IMR-90 (cell line): ENCODE measurements at regions not wholly inside any gene's neighbourhood (a gene's known extent, or its start where the extent isn't known, plus 50 kb on each side); places are given as distances from the start of the nearest gene placed in this dataset.

Experiments used
- ATAC-seq: fragments of 200-7000 bp; cut with Tn5 transposase; 2 replicates; pipeline ENCODE4 v1.9.1; 2020; ENCODE audit warnings: low read depth, mild to moderate bottlenecking, moderate library complexity
- BruUV-seq: library from RNA; stranded (reverse); fragments of 400-500 nt; replicated peaks from 2 replicates; lab custom pipeline; 2021; lab: Mats Ljungman, UMichigan
- CTCF ChIA-PET: fragments of 300-600 bp; formaldehyde crosslinking; extraction: SDS; loops from one replicate; lab custom pipeline; 2021; ENCODE audit warnings: antibody characterized with exemption; lab: Yijun Ruan, JAX
- POLR2A ChIA-PET: fragments of 300-600 bp; sonication (Branson Sonifier 250); formaldehyde crosslinking; loops from one replicate; lab custom pipeline; 2022; ENCODE audit warnings: antibody characterized with exemption; ENCODE audit not compliant: unreplicated experiment; lab: Charles Lee
- DNase-seq: peaks from one replicate; pipeline ENCODE4 v3.0.0; 2013
- H2AFZ ChIP-seq: replicated peaks from 2 replicates; pipeline ENCODE3; 2013; ENCODE audit warnings: low read length, mild to moderate bottlenecking; ENCODE audit not compliant: poor library complexity
- H2AK5ac ChIP-seq: 2 replicates; pipeline ENCODE4 v1.6.1; 2013; ENCODE audit warnings: low read depth, low read length, inconsistent platforms
- H2AK9ac ChIP-seq: replicated peaks from 2 replicates; pipeline ENCODE3; 2013; ENCODE audit warnings: mild to moderate bottlenecking, low read depth, low read length, moderate library complexity; ENCODE audit not compliant: poor library complexity
- H2BK120ac ChIP-seq: 2 replicates; pipeline ENCODE4 v1.6.1; 2013; ENCODE audit warnings: low read depth, low read length, inconsistent platforms
- H2BK15ac ChIP-seq: 3 replicates; pipeline ENCODE4 v1.6.1; 2013; ENCODE audit warnings: low read depth, low read length, inconsistent platforms
- H2BK20ac ChIP-seq: 2 replicates; pipeline ENCODE4 v1.6.1; 2013; ENCODE audit warnings: low read depth, mild to moderate bottlenecking, inconsistent platforms, low read length, moderate library complexity
- H2BK5ac ChIP-seq: 2 replicates; pipeline ENCODE4 v1.6.1; 2013; ENCODE audit warnings: mild to moderate bottlenecking, low read depth, low read length, inconsistent platforms; ENCODE audit not compliant: poor library complexity, severe bottlenecking
- H3K14ac ChIP-seq: replicated peaks from 2 replicates; pipeline ENCODE4 v1.6.1; 2013; ENCODE audit warnings: low read depth, low read length, inconsistent platforms
- H3K18ac ChIP-seq: 2 replicates; pipeline ENCODE4 v1.6.1; 2013; ENCODE audit warnings: low read depth, low read length, control low read depth
- H3K23ac ChIP-seq: 2 replicates; pipeline ENCODE4 v1.6.1; 2013; ENCODE audit warnings: low read depth, low read length, inconsistent platforms
- H3K27ac ChIP-seq: 2 replicates; pipeline ENCODE4 v1.5.1; 2013; ENCODE audit warnings: mild to moderate bottlenecking, control low read depth, low read length; ENCODE audit not compliant: insufficient read depth
- H3K27me3 ChIP-seq: 2 replicates; pipeline ENCODE4 v1.6.1; 2013; ENCODE audit warnings: low read length; ENCODE audit not compliant: control insufficient read depth, insufficient read depth
- H3K36me3 ChIP-seq: 2 replicates; pipeline ENCODE4 v1.6.1; 2013; ENCODE audit warnings: low read length, mixed read lengths; ENCODE audit not compliant: control insufficient read depth, insufficient read depth
- H3K4ac ChIP-seq: 2 replicates; pipeline ENCODE4 v1.6.1; 2013; ENCODE audit warnings: low read depth, low read length, inconsistent platforms
- H3K4me1 ChIP-seq: 2 replicates; pipeline ENCODE4 v1.6.1; 2013; ENCODE audit warnings: low read length, mixed read lengths; ENCODE audit not compliant: control insufficient read depth, insufficient read depth
- H3K4me2 ChIP-seq: 2 replicates; pipeline ENCODE4 v1.6.1; 2013; ENCODE audit warnings: low read depth, mild to moderate bottlenecking, control low read depth, low read length, moderate library complexity
- H3K4me3 ChIP-seq: 2 replicates; pipeline ENCODE4 v1.5.1; 2013; ENCODE audit warnings: low read depth, mild to moderate bottlenecking, control low read depth, low read length, moderate library complexity; ENCODE audit not compliant: insufficient read depth
- H3K56ac ChIP-seq: 2 replicates; pipeline ENCODE4 v1.6.1; 2013; ENCODE audit warnings: low read length, inconsistent platforms; ENCODE audit not compliant: insufficient read depth; ENCODE audit errors: extremely low read depth
- H3K79me1 ChIP-seq, 2 experiments: 2 replicates each; pipeline ENCODE4 v1.6.1; 2013; ENCODE audit warnings: low read length in 2 of 2, inconsistent platforms in 1 of 2, low read depth in 1 of 2
- H3K9ac ChIP-seq: 2 replicates; pipeline ENCODE4 v1.6.1; 2013; ENCODE audit warnings: low read depth, low read length, control low read depth
- H3K9me1 ChIP-seq: 2 replicates; pipeline ENCODE4 v1.6.1; 2013; ENCODE audit warnings: low read length, inconsistent platforms; ENCODE audit not compliant: insufficient read depth
- H3K9me3 ChIP-seq: 2 replicates; pipeline ENCODE4 v1.6.1; 2013; ENCODE audit warnings: low read length; ENCODE audit not compliant: control insufficient read depth, insufficient read depth
- H4K20me1 ChIP-seq: 2 replicates; pipeline ENCODE4 v1.6.1; 2013; ENCODE audit warnings: low read length, inconsistent platforms; ENCODE audit not compliant: insufficient read depth
- H4K5ac ChIP-seq: 2 replicates; pipeline ENCODE4 v1.6.1; 2013; ENCODE audit warnings: mild to moderate bottlenecking, low read depth, low read length, control low read depth
- H4K8ac ChIP-seq, 2 experiments: 2 replicates each; pipeline ENCODE4 v1.6.1; 2013; ENCODE audit warnings: low read depth in 2 of 2, low read length in 2 of 2, control low read depth in 1 of 2, inconsistent platforms in 1 of 2
- H4K91ac ChIP-seq: 2 replicates; pipeline ENCODE4 v1.6.1; 2013; ENCODE audit warnings: low read depth, low read length, inconsistent platforms; ENCODE audit not compliant: insufficient read depth
- BHLHE40 ChIP-seq: fragments of 150-350 bp; IDR thresholded peaks from 2 replicates; pipeline ENCODE4 v1.6.1; 2016; ENCODE audit warnings: mild to moderate bottlenecking, low read depth, low read length
- CEBPB ChIP-seq: IDR thresholded peaks from 2 replicates; pipeline ENCODE4 v1.6.1; 2012; ENCODE audit warnings: low read depth, low read length, improper control_type of control experiment
- CHD1 ChIP-seq: IDR thresholded peaks from 2 replicates; pipeline ENCODE4 v1.6.1; 2012; ENCODE audit warnings: low read depth, low read length, improper control_type of control experiment
- CTCF ChIP-seq: conservative IDR thresholded peaks from 2 replicates; pipeline ENCODE4 v1.5.1; 2012; ENCODE audit warnings: mild to moderate bottlenecking, low read depth, low read length, improper control_type of control experiment
- ELK1 ChIP-seq: fragments of 150-350 bp; IDR thresholded peaks from 2 replicates; pipeline ENCODE4 v1.6.1; 2016; ENCODE audit warnings: low read depth, mild to moderate bottlenecking, low read length, moderate library complexity, borderline replicate concordance
- FOS ChIP-seq: fragments of 150-350 bp; IDR thresholded peaks from 2 replicates; pipeline ENCODE4 v1.6.1; 2016; ENCODE audit warnings: low read depth, low read length
- MAFK ChIP-seq: IDR thresholded peaks from 2 replicates; pipeline ENCODE4 v1.6.1; 2012; ENCODE audit warnings: low read depth, low read length, improper control_type of control experiment
- MAZ ChIP-seq: IDR thresholded peaks from 2 replicates; pipeline ENCODE4 v1.6.1; 2012; ENCODE audit warnings: low read depth, mild to moderate bottlenecking, low read length, improper control_type of control experiment, moderate library complexity, borderline replicate concordance
- MXI1 ChIP-seq: IDR thresholded peaks from 2 replicates; pipeline ENCODE4 v1.6.1; 2012; ENCODE audit warnings: low read depth, mild to moderate bottlenecking, low read length, moderate library complexity, borderline replicate concordance
- NFE2L2 ChIP-seq: fragments of 150-350 bp; IDR thresholded peaks from 2 replicates; pipeline ENCODE4 v1.6.1; 2016; ENCODE audit warnings: low read depth, mild to moderate bottlenecking, low read length
- POLR2A ChIP-seq: IDR thresholded peaks from 2 replicates; pipeline ENCODE4 v1.6.1; 2012; ENCODE audit warnings: mild to moderate bottlenecking, low read depth, low read length
- RAD21 ChIP-seq: IDR thresholded peaks from 2 replicates; pipeline ENCODE4 v1.6.1; 2012; ENCODE audit warnings: low read length, improper control_type of control experiment
- RCOR1 ChIP-seq: IDR thresholded peaks from 2 replicates; pipeline ENCODE4 v1.6.1; 2012; ENCODE audit warnings: mild to moderate bottlenecking, low read length, improper control_type of control experiment; ENCODE audit not compliant: insufficient replicate concordance
- RFX5 ChIP-seq: IDR thresholded peaks from 2 replicates; pipeline ENCODE4 v1.8.0; 2012; ENCODE audit warnings: low read depth, mild to moderate bottlenecking, low read length, moderate library complexity
- SMC3 ChIP-seq: fragments of 150-350 bp; IDR thresholded peaks from 2 replicates; pipeline ENCODE4 v1.6.1; 2016; ENCODE audit warnings: low read depth, mild to moderate bottlenecking, antibody characterized with exemption, low read length, moderate library complexity
- WGBS, 2 experiments: methylation state at CpG; one replicate each; pipeline versions ENCODE4 v1.1.5 to v1.1.7; 2013; ENCODE audit warnings: missing lambda C conversion rate in 2 of 2; ENCODE audit not compliant: insufficient read length in 1 of 2; ENCODE audit errors: extremely low coverage in 2 of 2; 5-methylcytosine and 5-hydroxymethylcytosine counted together
- dilution Hi-C: fragments of 300-500 bp; cut with HindIII; formaldehyde crosslinking; loops from one replicate; pipeline ENCODE4 v1.14.3; 2018; ENCODE audit warnings: low sequenced_read_pairs; ENCODE audit not compliant: unreplicated experiment
- in situ Hi-C: fragments of 300-500 bp; cut with MboI; formaldehyde crosslinking; loops from 3 replicates; pipeline ENCODE4 v1.14.3; 2019; ENCODE audit warnings: low sequenced_read_pairs, inconsistent platforms, mixed read lengths
- intact Hi-C: fragments of 100-400 bp; cut with micrococcal nuclease; formaldehyde crosslinking; loops from 2 replicates; pipeline ENCODE4 v1.10.0; 2022
- TF ChIP-seq, protein P1 (sequence below): fragments of 150-350 bp; IDR thresholded peaks from 2 replicates; pipeline ENCODE4 v1.6.1; 2017; ENCODE audit warnings: mild to moderate bottlenecking, antibody characterized with exemption, low read length, low read depth

DNA sequence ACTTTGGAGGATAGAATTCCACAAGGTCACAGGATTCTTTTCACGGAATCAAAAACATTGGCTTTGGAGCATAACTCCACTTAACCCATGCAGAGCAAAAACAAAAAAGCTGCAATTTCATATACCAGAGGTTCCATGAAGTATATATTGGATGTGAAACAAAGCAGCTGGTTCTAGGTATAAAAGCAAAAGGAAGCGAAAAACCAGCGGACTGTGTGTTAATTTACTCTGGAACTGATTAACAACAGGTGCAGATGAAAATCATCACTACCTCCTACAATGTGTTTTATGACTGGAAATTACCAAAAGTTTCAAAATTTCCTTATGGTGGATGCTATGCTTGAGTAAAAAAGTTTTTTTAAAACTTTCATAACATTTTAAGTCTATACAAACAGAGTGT is 54.4 kb upstream of the LINC00305 start:
- no peak overlapping the region for H3K14ac ChIP-seq
- ATAC-seq (no peak), DNase-seq (no peak)
- H3K18ac ChIP-seq: no peak overlapping the region
- no peak overlapping the region for H3K4me2 ChIP-seq
- peaks cover 11% of the 10 kb centered on the region for H3K9me3 ChIP-seq
- H2AK5ac ChIP-seq: no peak overlapping the region
- H3K56ac ChIP-seq: no peak overlapping the region
- no peaks in the 10 kb centered on the region for H4K20me1 ChIP-seq
- CTCF ChIA-PET: no interaction called here
- no peak overlapping the region for H3K4me3 ChIP-seq
- H2BK15ac ChIP-seq: no peak overlapping the region
- H2BK5ac ChIP-seq: no peak overlapping the region
- no peak overlapping the region for H3K27ac ChIP-seq
- intact Hi-C loops (no loop called here), dilution Hi-C loops (no loop called here), in situ Hi-C loops (no loop called here)
- H3K27me3 ChIP-seq: no peaks in the 10 kb centered on the region
- no peaks in the 10 kb centered on the region for H3K4me1 ChIP-seq
- H3K9ac ChIP-seq: no peak overlapping the region
- no peak overlapping the region for H2AFZ ChIP-seq
- no peak overlapping the region for H4K91ac ChIP-seq
- no peaks in the 10 kb centered on the region for H3K36me3 ChIP-seq
- no peak overlapping the region for H4K5ac ChIP-seq
- no peak overlapping the region for H2BK120ac ChIP-seq
- TF ChIP-seq FOS: no peak
- TF ChIP-seq, protein P1, sequence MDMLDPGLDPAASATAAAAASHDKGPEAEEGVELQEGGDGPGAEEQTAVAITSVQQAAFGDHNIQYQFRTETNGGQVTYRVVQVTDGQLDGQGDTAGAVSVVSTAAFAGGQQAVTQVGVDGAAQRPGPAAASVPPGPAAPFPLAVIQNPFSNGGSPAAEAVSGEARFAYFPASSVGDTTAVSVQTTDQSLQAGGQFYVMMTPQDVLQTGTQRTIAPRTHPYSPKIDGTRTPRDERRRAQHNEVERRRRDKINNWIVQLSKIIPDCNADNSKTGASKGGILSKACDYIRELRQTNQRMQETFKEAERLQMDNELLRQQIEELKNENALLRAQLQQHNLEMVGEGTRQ: no peak
- no peak for TF ChIP-seq RFX5
- no peak for TF ChIP-seq NFE2L2
- no peak for TF ChIP-seq MAFK
- TF ChIP-seq CTCF: no peak
- TF ChIP-seq MAZ: no peak
- TF ChIP-seq ELK1: no peak
- no peak for TF ChIP-seq RCOR1
- TF ChIP-seq SMC3: no peak
- no peak for TF ChIP-seq BHLHE40
- TF ChIP-seq CEBPB: no peak
- no peak for TF ChIP-seq CHD1
- no peak for TF ChIP-seq RAD21
- no peak for TF ChIP-seq POLR2A
- TF ChIP-seq MXI1: no peak
- H3K4ac ChIP-seq: no peak overlapping the region
- BruUV-seq: no TSS peak
- no peak overlapping the region for H3K23ac ChIP-seq
- H3K79me1 ChIP-seq: no peaks in the 10 kb centered on the region
- no CpG with 5 or more reads among the region's 3 CpGs for WGBS, 2 experiments
- no peak overlapping the region for H4K8ac ChIP-seq
- no peak overlapping the region for H2BK20ac ChIP-seq
- no peak overlapping the region for H2AK9ac ChIP-seq
- no peaks in the 10 kb centered on the region for H3K9me1 ChIP-seq
- POLR2A ChIA-PET: no interaction called here
